PC-9 (cell line): ENCODE measurements at regions not wholly inside any gene's neighbourhood (a gene's known extent, or its start where the extent isn't known, plus 50 kb on each side); places are given as distances from the start of the nearest gene placed in this dataset.

Source experiments
- EZH2 ChIP-seq: fragments of 200-600 bp; sonication (generic); IDR thresholded peaks from 2 replicates; pipeline ENCODE4 v1.8.0; 2017; ENCODE audit warnings: antibody characterized with exemption, low read depth
- TF ChIP-seq, protein P1 (sequence below): fragments of 200-600 bp; sonication (generic); conservative IDR thresholded peaks from 2 replicates; pipeline ENCODE4 v1.6.1; 2017; ENCODE audit warnings: mixed run types, antibody characterized with exemption, mild to moderate bottlenecking, moderate library complexity

DNA sequence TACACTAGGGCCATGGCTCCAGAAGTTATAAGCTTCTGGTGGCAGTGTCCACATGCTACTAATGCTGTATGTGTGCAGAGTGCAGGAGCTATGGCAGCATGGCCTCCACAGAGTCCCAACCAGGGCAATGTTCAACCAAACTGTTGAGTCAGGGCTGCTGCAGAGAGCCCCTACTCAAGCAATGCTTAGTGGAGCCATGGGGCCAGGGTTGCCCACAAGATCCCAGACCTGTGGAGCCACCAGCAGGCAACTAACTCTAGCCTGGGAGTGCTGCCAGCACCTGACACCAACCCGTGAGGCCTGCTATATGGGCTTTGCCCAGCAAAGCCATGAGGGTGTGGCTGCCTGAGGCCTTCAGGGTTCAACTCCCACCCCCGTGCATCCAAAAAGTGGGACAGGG lies 655.2 kb downstream of the TBC1D22A start:
- no peak for TF ChIP-seq EZH2
- TF ChIP-seq, protein P1, sequence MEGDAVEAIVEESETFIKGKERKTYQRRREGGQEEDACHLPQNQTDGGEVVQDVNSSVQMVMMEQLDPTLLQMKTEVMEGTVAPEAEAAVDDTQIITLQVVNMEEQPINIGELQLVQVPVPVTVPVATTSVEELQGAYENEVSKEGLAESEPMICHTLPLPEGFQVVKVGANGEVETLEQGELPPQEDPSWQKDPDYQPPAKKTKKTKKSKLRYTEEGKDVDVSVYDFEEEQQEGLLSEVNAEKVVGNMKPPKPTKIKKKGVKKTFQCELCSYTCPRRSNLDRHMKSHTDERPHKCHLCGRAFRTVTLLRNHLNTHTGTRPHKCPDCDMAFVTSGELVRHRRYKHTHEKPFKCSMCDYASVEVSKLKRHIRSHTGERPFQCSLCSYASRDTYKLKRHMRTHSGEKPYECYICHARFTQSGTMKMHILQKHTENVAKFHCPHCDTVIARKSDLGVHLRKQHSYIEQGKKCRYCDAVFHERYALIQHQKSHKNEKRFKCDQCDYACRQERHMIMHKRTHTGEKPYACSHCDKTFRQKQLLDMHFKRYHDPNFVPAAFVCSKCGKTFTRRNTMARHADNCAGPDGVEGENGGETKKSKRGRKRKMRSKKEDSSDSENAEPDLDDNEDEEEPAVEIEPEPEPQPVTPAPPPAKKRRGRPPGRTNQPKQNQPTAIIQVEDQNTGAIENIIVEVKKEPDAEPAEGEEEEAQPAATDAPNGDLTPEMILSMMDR = no peak
